M059J (cell line): ENCODE measurements at regions not wholly inside any gene's neighbourhood (a gene's known extent, or its start where the extent isn't known, plus 50 kb on each side); places are given as distances from the start of the nearest gene placed in this dataset.
A peak's percentile ranks its signal among the peaks of the same experiment; 100 is the strongest.
"Not testable (repeated sequence)": the region's sequence is repeated elsewhere in the genome, so short reads cannot be mapped to it uniquely, and the experiment has no call there.

Experiments
- DNase-seq: peaks from one replicate; pipeline ENCODE4 v3.0.0-alpha.2; 2012; ENCODE audit warnings: low read depth

- DNase-seq = peak; percentile 98
Measured at GRCh38 chr11:13135385-13136271, 126.5 kb downstream of the RASSF10 start.

- no peak for DNase-seq
Measured at GRCh38 chr11:13136272-13136596, 127.1 kb downstream of the RASSF10 start.

GRCh38 chr11:13137844-13138301 is 128.8 kb downstream of the RASSF10 start:
- peak; percentile 74 for DNase-seq

- not testable (repeated sequence) for DNase-seq
Measured at GRCh38 chr11:13139085-13139484, 130.0 kb downstream of the RASSF10 start.

- peak; percentile 94 for DNase-seq
Measured at GRCh38 chr11:13140028-13140870, 131.1 kb downstream of the RASSF10 start.

- peak; percentile 97 for DNase-seq
Measured at GRCh38 chr11:13140873-13141655, 131.9 kb downstream of the RASSF10 start.

- DNase-seq = no peak
Measured at GRCh38 chr11:13141731-13142709, 132.9 kb downstream of the RASSF10 start.

- DNase-seq = no peak
Measured at GRCh38 chr11:13143486-13144297, 133.9 kb upstream of the BMAL1 start.

- DNase-seq = no peak
Measured at GRCh38 chr11:13145461-13145860, 132.1 kb upstream of the BMAL1 start.

GRCh38 chr11:13149991-13150390 is 127.6 kb upstream of the BMAL1 start:
- no peak for DNase-seq

GRCh38 chr11:13150487-13150886 is 127.1 kb upstream of the BMAL1 start:
- no peak for DNase-seq

- DNase-seq = peak; percentile 53
Measured at GRCh38 chr11:13152264-13152663, 125.3 kb upstream of the BMAL1 start.

- peak; percentile 47 for DNase-seq
Measured at GRCh38 chr11:13152736-13153541, 124.7 kb upstream of the BMAL1 start.

GRCh38 chr11:13154374-13154773 is 123.2 kb upstream of the BMAL1 start:
- not testable (repeated sequence) for DNase-seq

- DNase-seq = peak; percentile 48
Measured at GRCh38 chr11:13160346-13160745, 117.2 kb upstream of the BMAL1 start.

GRCh38 chr11:13160806-13161205 is 116.8 kb upstream of the BMAL1 start:
- no peak for DNase-seq

GRCh38 chr11:13163158-13163557 is 114.4 kb upstream of the BMAL1 start:
- no peak for DNase-seq

- DNase-seq = peak; percentile 12
Measured at GRCh38 chr11:13166036-13166435, 111.6 kb upstream of the BMAL1 start.

GRCh38 chr11:13168271-13168670 is 109.3 kb upstream of the BMAL1 start:
- DNase-seq = peak; percentile 68
